ENCODE measurements at regions not wholly inside any gene's neighbourhood (a gene's known extent, or its start where the extent isn't known, plus 50 kb on each side); places are given as distances from the start of the nearest gene placed in this dataset.

- TF ChIP-seq EZH2 (IDR thresholded peaks at IDR 0.05; ENCODE audit: borderline replicate concordance, low read depth, low read length, severe bottlenecking): no peak
- no peak for TF ChIP-seq CTCF (IDR thresholded peaks at IDR 0.05; ENCODE audit: borderline replicate concordance, extremely low read depth, low read length, poor library complexity, severe bottlenecking)
Observed at GRCh38 chr5:158375531-158375930, 516.6 kb upstream of the CLINT1 start.
